Mesendoderm (in vitro differentiated cells): ENCODE measurements at regions not wholly inside any gene's neighbourhood (a gene's known extent, or its start where the extent isn't known, plus 50 kb on each side); places are given as distances from the start of the nearest gene placed in this dataset.

Source experiments
- DNase-seq: peaks from one replicate; pipeline ENCODE4 v3.0.0; 2013
- H2AK5ac ChIP-seq: 2 replicates; pipeline ENCODE4 v1.6.1; 2013; ENCODE audit warnings: low read length, inconsistent platforms
- H2BK120ac ChIP-seq: 2 replicates; pipeline ENCODE4 v1.6.1; 2013; ENCODE audit warnings: low read depth, mild to moderate bottlenecking, low read length, moderate library complexity, mixed read lengths
- H2BK15ac ChIP-seq: replicated peaks from 2 replicates; pipeline ENCODE4 v1.6.1; 2013; ENCODE audit warnings: low read depth, mild to moderate bottlenecking, moderate library complexity
- H2BK5ac ChIP-seq: 2 replicates; pipeline ENCODE4 v1.6.1; 2013; ENCODE audit warnings: low read length, inconsistent platforms
- H3K18ac ChIP-seq: 2 replicates; pipeline ENCODE4 v1.6.1; 2013; ENCODE audit warnings: mild to moderate bottlenecking, low read length, mixed read lengths
- H3K23ac ChIP-seq: one replicate; pipeline ENCODE4 v1.6.1; 2013; ENCODE audit warnings: low read length
- H3K27ac ChIP-seq: 2 replicates; pipeline ENCODE4 v1.5.1; 2013; ENCODE audit warnings: low read depth, mild to moderate bottlenecking, inconsistent platforms, low read length, moderate library complexity
- H3K27me3 ChIP-seq: 2 replicates; pipeline ENCODE4 v1.6.1; 2013; ENCODE audit warnings: low read length, control low read depth, mild to moderate bottlenecking, inconsistent platforms; ENCODE audit not compliant: insufficient read depth, poor library complexity
- H3K36me3 ChIP-seq: 2 replicates; pipeline ENCODE4 v1.6.1; 2013; ENCODE audit warnings: low read length, inconsistent platforms; ENCODE audit not compliant: control insufficient read depth, insufficient read depth
- H3K4ac ChIP-seq: one replicate; pipeline ENCODE4 v1.6.1; 2013; ENCODE audit warnings: low read depth, mild to moderate bottlenecking, low read length, moderate library complexity
- H3K4me1 ChIP-seq: 2 replicates; pipeline ENCODE4 v1.6.1; 2013; ENCODE audit warnings: low read depth, low read length, inconsistent platforms; ENCODE audit not compliant: control insufficient read depth
- H3K4me2 ChIP-seq: 2 replicates; pipeline ENCODE4 v1.6.1; 2013; ENCODE audit warnings: low read length
- H3K4me3 ChIP-seq: 2 replicates; pipeline ENCODE4 v1.5.1; 2013; ENCODE audit warnings: mild to moderate bottlenecking, low read length
- H3K56ac ChIP-seq: one replicate; pipeline ENCODE4 v1.6.1; 2013; ENCODE audit warnings: low read length
- H3K79me1 ChIP-seq: 2 replicates; pipeline ENCODE4 v1.6.1; 2013; ENCODE audit warnings: low read length, inconsistent platforms
- H3K79me2 ChIP-seq: 2 replicates; pipeline ENCODE4 v1.6.1; 2013; ENCODE audit warnings: mild to moderate bottlenecking, low read length; ENCODE audit not compliant: control insufficient read depth, insufficient read depth
- H3K9ac ChIP-seq: 2 replicates; pipeline ENCODE4 v1.6.1; 2013; ENCODE audit warnings: low read length, inconsistent platforms
- H4K5ac ChIP-seq: one replicate; pipeline ENCODE4 v1.6.1; 2013; ENCODE audit warnings: low read length
- H4K8ac ChIP-seq: one replicate; pipeline ENCODE4 v1.6.1; 2013; ENCODE audit warnings: low read depth, mild to moderate bottlenecking, control low read depth, low read length, moderate library complexity
- WGBS: extraction: QIAGEN DNeasy Blood & Tissue Kit; methylation state at CpG from one replicate; pipeline ENCODE4 v1.1.7; 2013; ENCODE audit warnings: low lambda C conversion rate, missing lambda C conversion rate; ENCODE audit not compliant: insufficient coverage; ENCODE audit errors: extremely low coverage; 5-methylcytosine and 5-hydroxymethylcytosine counted together

DNA sequence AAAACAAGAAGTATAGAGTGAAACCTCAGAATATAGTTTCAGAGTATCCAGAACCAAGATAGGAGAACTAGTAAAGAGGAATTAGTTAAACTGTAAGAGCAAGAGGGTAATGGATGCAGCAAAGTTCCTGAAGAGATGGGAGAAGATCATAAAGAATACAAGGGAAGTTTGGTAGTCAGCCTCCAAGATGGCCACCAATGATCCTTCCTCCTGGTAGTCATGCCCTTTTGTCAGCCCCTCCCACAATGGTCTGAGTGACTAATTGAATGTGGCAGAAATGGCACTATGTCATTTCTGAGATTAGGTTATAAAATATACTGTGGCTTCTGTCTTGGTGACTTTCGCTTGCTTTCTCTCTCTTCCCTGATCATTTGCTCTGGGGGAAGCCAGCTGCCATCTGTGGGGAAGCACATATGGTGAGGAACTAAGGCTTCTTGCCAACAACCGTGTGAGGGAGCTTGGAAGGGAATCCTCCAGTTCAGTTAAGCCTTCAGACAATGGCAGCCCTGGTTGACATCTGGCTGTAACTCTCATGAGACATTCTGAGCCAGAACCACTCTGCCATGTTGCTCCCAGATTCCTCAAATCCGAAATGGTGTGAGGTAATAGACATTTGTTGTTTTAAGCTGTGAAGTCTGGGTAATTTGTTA lies 55.3 kb upstream of the AMN1 start:
- no peak overlapping the region for H4K8ac ChIP-seq
- H2BK15ac ChIP-seq: no peak overlapping the region
- no peak overlapping the region for H3K4me2 ChIP-seq
- no peak overlapping the region for H3K56ac ChIP-seq
- H3K9ac ChIP-seq: no peak overlapping the region
- H2BK120ac ChIP-seq: no peak overlapping the region
- no peak overlapping the region for H3K18ac ChIP-seq
- no peak overlapping the region for H2AK5ac ChIP-seq
- H3K36me3 ChIP-seq: no peaks in the 10 kb centered on the region
- no peak overlapping the region for H3K4me3 ChIP-seq
- H4K5ac ChIP-seq: no peak overlapping the region
- H3K4ac ChIP-seq: no peak overlapping the region
- no peaks in the 10 kb centered on the region for H3K27me3 ChIP-seq
- H3K79me1 ChIP-seq: no peaks in the 10 kb centered on the region
- no peak overlapping the region for H3K27ac ChIP-seq
- no peaks in the 10 kb centered on the region for H3K79me2 ChIP-seq
- no peak overlapping the region for H2BK5ac ChIP-seq
- WGBS: no CpG with 5 or more reads among the region's 3 CpGs
- no peak overlapping the region for H3K23ac ChIP-seq
- H3K4me1 ChIP-seq: no peaks in the 10 kb centered on the region
- DNase-seq: no peak

DNA sequence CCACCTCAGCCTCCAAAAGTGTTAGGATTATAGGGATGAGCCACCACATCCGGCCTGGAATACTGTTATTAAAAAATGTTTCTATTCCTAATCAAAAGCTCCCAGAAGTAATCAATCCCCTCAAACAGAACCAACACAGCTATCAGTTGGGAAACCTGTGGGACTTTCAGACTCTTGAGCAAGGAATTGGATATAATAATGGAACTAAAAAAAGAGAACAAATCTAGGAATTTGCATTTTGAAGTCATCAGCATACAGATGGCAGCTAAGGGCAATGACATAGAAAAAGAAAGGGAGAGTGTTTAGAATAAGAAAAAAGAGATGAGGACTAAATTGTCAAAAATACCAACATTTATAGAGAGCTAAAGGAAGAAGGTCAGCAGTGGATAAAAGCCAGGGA lies 54.7 kb upstream of the AMN1 start:
- Histone ChIP-seq H2BK120ac (no peak overlapping the region), H3K4me3 (no peak overlapping the region), H2BK5ac (no peak overlapping the region), H3K4ac (no peak overlapping the region), H2BK15ac (no peak overlapping the region), H3K36me3 (no peaks in the 10 kb centered on the region), H3K4me2 (no peak overlapping the region), H3K4me1 (no peaks in the 10 kb centered on the region), H3K79me2 (no peaks in the 10 kb centered on the region), H4K8ac (no peak overlapping the region), H3K79me1 (no peaks in the 10 kb centered on the region), H3K9ac (no peak overlapping the region), H4K5ac (no peak overlapping the region), H3K27me3 (no peaks in the 10 kb centered on the region), H3K18ac (no peak overlapping the region), H3K23ac (no peak overlapping the region), H3K27ac (no peak overlapping the region), H2AK5ac (no peak overlapping the region), H3K56ac (no peak overlapping the region)
- WGBS: no CpG with 5 or more reads among the region's 1 CpG
- DNase-seq: no peak

DNA sequence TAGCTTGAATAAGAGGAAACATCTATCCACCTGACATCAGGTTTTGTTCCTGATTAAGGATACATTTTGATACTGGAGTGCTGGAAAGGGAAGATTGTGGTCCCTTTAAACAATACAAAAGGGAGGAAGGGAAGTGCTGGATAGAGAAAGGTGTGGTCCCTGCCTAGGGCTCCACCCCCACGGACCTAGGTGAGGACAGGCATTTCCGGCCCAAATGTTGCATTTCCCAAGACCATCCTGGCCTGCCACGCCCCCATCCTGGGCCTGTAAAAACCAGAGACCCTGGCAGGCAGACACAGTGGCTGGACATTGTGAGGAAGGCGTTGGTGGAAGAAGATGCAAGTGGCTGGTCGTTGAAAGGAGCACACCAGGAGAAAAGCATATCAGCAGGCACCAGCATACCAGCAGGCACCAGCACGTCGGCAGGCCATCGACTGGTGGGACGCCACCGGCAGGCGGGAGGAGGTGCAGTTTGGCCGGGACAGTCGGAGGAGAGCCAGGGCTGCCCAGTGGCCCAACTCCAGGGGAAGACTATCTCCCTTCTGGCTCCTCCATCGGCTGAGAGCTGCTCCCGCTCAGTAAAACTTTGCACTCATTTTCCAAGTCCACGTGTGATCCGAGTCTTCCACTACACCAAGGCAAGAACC lies 53.2 kb upstream of the AMN1 start:
- DNase-seq: no peak
- H3K27me3 ChIP-seq: no peaks in the 10 kb centered on the region
- H3K27ac ChIP-seq: no peak overlapping the region
- no peaks in the 10 kb centered on the region for H3K36me3 ChIP-seq
- no peak overlapping the region for H4K5ac ChIP-seq
- no peak overlapping the region for H4K8ac ChIP-seq
- H3K9ac ChIP-seq: no peak overlapping the region
- H3K79me2 ChIP-seq: no peaks in the 10 kb centered on the region
- H3K4me1 ChIP-seq: no peaks in the 10 kb centered on the region
- H3K23ac ChIP-seq: no peak overlapping the region
- H3K4me2 ChIP-seq: no peak overlapping the region
- H3K4me3 ChIP-seq: no peak overlapping the region
- H2BK120ac ChIP-seq: no peak overlapping the region
- H2BK15ac ChIP-seq: no peak overlapping the region
- no peaks in the 10 kb centered on the region for H3K79me1 ChIP-seq
- H3K18ac ChIP-seq: no peak overlapping the region
- no peak overlapping the region for H3K4ac ChIP-seq
- no peak overlapping the region for H2AK5ac ChIP-seq
- H2BK5ac ChIP-seq: no peak overlapping the region
- H3K56ac ChIP-seq: no peak overlapping the region
- WGBS: no CpG with 5 or more reads among the region's 17 CpGs

DNA sequence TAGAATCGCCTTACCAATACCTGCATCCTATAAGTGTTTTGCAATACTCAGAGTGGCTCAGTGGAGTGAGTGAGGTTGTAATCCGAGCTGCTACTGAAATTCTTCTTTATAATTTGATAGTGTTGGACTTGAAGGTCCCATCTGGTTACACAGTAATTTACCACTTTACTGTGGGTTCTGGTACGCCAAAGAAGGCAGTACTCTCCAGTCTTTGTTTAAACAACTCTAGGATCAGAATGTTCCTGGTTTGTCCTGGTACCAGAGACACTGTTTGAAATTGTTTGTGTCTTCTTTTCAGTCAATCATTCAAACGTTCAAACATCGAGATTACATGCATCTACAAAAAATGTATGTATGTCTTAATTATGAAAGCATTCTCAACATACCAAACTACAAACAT lies 51.3 kb upstream of the AMN1 start:
- Histone ChIP-seq H2AK5ac (no peak overlapping the region), H4K8ac (no peak overlapping the region), H3K9ac (no peak overlapping the region), H3K4me3 (no peak overlapping the region), H4K5ac (no peak overlapping the region), H2BK120ac (no peak overlapping the region), H3K18ac (no peak overlapping the region), H3K4me2 (no peak overlapping the region), H3K4me1 (no peaks in the 10 kb centered on the region), H3K56ac (no peak overlapping the region), H3K4ac (no peak overlapping the region), H2BK5ac (no peak overlapping the region), H3K27me3 (no peaks in the 10 kb centered on the region), H3K27ac (no peak overlapping the region), H3K79me2 (no peaks in the 10 kb centered on the region), H3K36me3 (no peaks in the 10 kb centered on the region), H3K23ac (no peak overlapping the region), H3K79me1 (no peaks in the 10 kb centered on the region), H2BK15ac (no peak overlapping the region)
- no CpG with 5 or more reads among the region's 5 CpGs for WGBS
- no peak for DNase-seq

DNA sequence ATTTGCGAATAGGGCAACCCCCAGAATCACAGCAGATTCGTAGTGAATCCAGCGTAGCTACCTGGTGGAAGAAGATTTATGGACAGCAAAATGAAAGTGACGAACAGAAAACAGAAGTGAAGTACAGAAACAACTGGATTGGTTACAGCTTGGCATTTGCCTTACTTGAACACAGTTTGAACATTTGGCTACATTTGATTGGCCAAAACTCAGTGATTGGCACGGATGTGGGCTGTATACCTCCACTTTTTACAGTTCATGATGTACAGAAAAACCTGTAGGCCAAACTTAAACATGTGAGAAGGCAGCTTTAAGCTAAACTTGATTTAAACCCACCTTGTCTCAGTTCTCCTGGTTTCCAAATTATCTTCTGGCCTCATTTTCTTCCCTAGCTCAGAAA lies 49.9 kb upstream of the AMN1 start:
- DNase-seq: no peak
- H3K27me3 ChIP-seq: no peaks in the 10 kb centered on the region

More for the DNA sequence above, 49.9 kb upstream of the AMN1 start:
- no peak overlapping the region for H2AK5ac ChIP-seq
- no peak overlapping the region for H2BK15ac ChIP-seq
- no peak overlapping the region for H3K4ac ChIP-seq
- no peak overlapping the region for H3K4me2 ChIP-seq
- no peak overlapping the region for H4K8ac ChIP-seq
- no peak overlapping the region for H3K18ac ChIP-seq
- no peak overlapping the region for H3K4me3 ChIP-seq
- H3K9ac ChIP-seq: no peak overlapping the region
- H4K5ac ChIP-seq: no peak overlapping the region
- H3K56ac ChIP-seq: no peak overlapping the region
- no peak overlapping the region for H3K27ac ChIP-seq
- H3K23ac ChIP-seq: no peak overlapping the region
- no peaks in the 10 kb centered on the region for H3K79me2 ChIP-seq
- no peak overlapping the region for H2BK120ac ChIP-seq
- H3K4me1 ChIP-seq: no peaks in the 10 kb centered on the region
- no CpG with 5 or more reads among the region's 5 CpGs for WGBS
- no peak overlapping the region for H2BK5ac ChIP-seq
- no peaks in the 10 kb centered on the region for H3K79me1 ChIP-seq
- no peaks in the 10 kb centered on the region for H3K36me3 ChIP-seq
